ENCODE measurements at regions not wholly inside any gene's neighbourhood (a gene's known extent, or its start where the extent isn't known, plus 50 kb on each side); places are given as distances from the start of the nearest gene placed in this dataset.
A peak's percentile ranks its signal among the peaks of the same experiment; 100 is the strongest.

DNA sequence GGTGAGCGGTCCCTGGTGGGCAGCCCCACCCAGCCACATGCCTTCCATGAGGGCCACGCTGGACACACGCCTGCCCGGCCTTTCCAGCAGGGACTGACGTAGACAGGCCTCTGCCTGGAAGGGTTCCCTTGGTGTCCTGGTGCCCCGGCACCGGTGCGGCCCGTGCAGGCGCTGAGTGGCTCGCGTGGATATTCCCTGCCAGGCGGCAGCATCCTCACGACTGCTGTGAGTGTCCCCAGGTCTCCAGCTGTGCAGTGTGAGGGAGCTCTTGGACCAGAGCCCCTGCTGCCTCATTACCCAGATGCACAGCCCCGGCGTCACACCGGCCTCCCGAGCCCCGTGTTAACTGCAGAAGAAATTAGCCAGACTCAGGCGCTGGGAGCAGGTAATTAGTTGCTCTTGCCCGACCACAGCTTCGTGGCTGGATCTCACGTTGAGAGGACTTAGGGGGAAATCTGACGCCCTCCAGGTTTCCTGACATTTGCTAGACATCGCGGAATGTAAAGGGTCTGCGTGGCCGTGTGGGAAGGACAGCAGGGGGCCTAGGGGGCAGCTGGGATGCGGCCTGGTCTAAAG is 1196.3 kb downstream of the BRD1 start:
- H3K27ac ChIP-seq: no peak overlapping the region
- TF ChIP-seq POLR2A (IDR thresholded peaks at IDR 0.05): no peak
- TF ChIP-seq, protein P1, sequence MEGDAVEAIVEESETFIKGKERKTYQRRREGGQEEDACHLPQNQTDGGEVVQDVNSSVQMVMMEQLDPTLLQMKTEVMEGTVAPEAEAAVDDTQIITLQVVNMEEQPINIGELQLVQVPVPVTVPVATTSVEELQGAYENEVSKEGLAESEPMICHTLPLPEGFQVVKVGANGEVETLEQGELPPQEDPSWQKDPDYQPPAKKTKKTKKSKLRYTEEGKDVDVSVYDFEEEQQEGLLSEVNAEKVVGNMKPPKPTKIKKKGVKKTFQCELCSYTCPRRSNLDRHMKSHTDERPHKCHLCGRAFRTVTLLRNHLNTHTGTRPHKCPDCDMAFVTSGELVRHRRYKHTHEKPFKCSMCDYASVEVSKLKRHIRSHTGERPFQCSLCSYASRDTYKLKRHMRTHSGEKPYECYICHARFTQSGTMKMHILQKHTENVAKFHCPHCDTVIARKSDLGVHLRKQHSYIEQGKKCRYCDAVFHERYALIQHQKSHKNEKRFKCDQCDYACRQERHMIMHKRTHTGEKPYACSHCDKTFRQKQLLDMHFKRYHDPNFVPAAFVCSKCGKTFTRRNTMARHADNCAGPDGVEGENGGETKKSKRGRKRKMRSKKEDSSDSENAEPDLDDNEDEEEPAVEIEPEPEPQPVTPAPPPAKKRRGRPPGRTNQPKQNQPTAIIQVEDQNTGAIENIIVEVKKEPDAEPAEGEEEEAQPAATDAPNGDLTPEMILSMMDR (IDR thresholded peaks at IDR 0.05): no peak
- TF ChIP-seq EP300 (IDR thresholded peaks at IDR 0.05): no peak
- no peak for TF ChIP-seq POLR2AphosphoS5 (IDR thresholded peaks at IDR 0.05)
- DNase-seq: no peak
- H3K27me3 ChIP-seq: peaks cover 0 to 58% (median 3%) of the 10 kb centered on the region in 3 donors
- no peaks in the 10 kb centered on the region for H3K36me3 ChIP-seq
- H3K4me3 ChIP-seq: no peak overlapping the region
- intact Hi-C loops (cut with DNase I; ENCODE audit: low total_unique reads): no loop called here
- WGBS, 5 donors: 83 to 87% (median 86%) methylated on average over 14 to 29 of the region's 29 CpGs
- H3K9me3 ChIP-seq: no peaks in the 10 kb centered on the region
- H3K4me1 ChIP-seq: peaks cover 0 to 5% (median 0%) of the 10 kb centered on the region in 4 donors

DNA sequence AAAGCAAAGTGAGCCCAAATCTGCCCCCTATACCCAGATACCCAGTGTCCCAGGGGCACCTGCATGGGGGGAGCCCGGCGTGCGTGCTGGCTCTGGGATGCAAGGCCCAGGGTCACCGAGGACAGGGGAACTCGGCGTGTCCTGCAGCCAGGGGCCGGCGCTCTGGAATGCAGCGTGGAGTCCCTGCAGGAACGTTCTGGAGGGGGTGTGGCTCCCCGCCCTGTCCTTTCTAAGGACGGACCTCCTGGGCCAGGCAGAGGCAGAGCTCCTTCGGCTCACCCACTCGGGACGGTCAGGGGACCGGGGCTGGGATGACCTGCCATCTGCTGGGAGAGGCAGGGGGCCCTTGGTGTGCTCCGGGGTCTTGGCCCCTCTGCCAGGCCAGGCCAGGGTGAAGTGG is 1196.8 kb downstream of the BRD1 start:
- 54 to 100% (median 72%) methylated on average over 2 to 17 of the region's 17 CpGs for whole genome bisulfite sequencing, 5 donors

DNA sequence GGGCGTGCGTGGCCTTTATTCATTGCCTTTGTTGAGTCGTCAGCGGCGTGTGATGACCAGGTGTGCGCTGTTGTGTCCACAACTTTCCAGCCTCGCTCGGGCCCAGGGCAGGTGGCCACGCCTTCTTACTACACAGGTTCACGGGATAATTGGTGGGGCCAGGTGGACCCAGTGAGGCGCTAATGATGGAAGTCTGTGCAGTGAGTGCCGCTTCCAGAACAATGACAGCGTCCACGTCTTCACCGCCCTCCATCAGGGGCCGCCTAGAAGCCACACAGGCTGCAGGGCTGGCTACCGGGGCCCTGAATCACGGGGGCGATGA is 1197.3 kb downstream of the BRD1 start:
- TF ChIP-seq POLR2AphosphoS5 (IDR thresholded peaks at IDR 0.05) (no peak), POLR2A (IDR thresholded peaks at IDR 0.05) (no peak), EP300 (IDR thresholded peaks at IDR 0.05) (no peak)
- TF ChIP-seq, protein P1 (IDR thresholded peaks at IDR 0.05): no peak
- Histone ChIP-seq H3K27me3 (peaks cover 0 to 51% (median 3%) of the 10 kb centered on the region in 3 donors), H3K4me3 (no peak overlapping the region), H3K36me3 (no peaks in the 10 kb centered on the region), H3K27ac (no peak overlapping the region), H3K4me1 (no peaks in the 10 kb centered on the region), H3K9me3 (no peaks in the 10 kb centered on the region)
- WGBS, 5 donors: 35 to 76% (median 58%) methylated on average over 15 to 19 of the region's 19 CpGs
- DNase-seq: peak in 1 of 2 donors; percentile 73
- intact Hi-C loops (cut with DNase I; ENCODE audit: low total_unique reads): no loop called here

More for the DNA sequence above, 1196.8 kb downstream of the BRD1 start:
- TF ChIP-seq POLR2A (IDR thresholded peaks at IDR 0.05) (no peak), POLR2AphosphoS5 (IDR thresholded peaks at IDR 0.05) (no peak), EP300 (IDR thresholded peaks at IDR 0.05) (no peak)
- TF ChIP-seq, protein P1 (IDR thresholded peaks at IDR 0.05): no peak
- Histone ChIP-seq H3K9me3 (no peaks in the 10 kb centered on the region), H3K27ac (no peak overlapping the region), H3K27me3 (peaks cover 0 to 56% (median 3%) of the 10 kb centered on the region in 3 donors), H3K4me3 (no peak overlapping the region), H3K36me3 (no peaks in the 10 kb centered on the region), H3K4me1 (peaks cover 0 to 3% (median 0%) of the 10 kb centered on the region in 4 donors)
- intact Hi-C loops (cut with DNase I; ENCODE audit: low total_unique reads): no loop called here
- no peak for DNase-seq

DNA sequence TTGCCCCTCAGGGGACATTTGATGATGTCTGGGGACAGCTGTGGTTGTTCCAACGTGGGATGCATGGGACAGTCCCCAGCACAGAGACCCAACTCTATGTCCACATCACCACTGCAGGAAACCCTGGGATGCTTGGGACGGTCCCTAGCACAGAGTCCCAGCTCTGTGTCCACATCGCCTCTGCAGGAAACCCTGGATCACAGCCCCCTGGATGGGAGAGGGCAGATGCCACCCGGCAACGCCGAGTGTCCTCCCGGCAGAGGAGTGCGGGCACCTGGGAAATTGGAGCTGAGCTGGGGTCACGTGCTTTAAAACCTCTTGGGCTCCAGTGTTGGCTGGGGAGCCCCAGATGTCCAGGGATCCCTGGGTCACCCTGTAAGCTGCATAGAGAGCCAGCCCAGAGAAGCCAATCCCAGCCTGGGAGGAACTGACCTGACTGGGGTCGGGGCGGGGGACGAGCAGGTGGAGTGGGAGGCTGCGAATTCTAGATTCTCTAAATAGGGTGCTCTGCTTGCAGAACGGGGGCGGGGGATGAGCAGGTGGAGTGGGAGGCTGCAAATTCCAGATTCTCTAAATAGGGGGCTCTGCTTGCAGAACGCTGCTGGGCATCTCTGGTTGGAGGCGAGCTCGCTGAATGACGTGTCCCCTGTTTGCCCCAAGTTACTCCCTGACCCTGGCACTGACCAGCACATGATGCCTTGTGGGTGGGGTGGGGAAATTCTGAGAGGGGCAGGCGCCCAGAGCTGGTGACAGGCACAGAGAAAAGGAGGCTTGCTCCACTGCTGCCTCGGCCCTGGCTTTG is 1197.8 kb downstream of the BRD1 start:
- DNase-seq: no peak
- Histone ChIP-seq H3K9me3 (no peaks in the 10 kb centered on the region), H3K36me3 (no peaks in the 10 kb centered on the region), H3K27ac (no peak overlapping the region), H3K4me3 (no peak overlapping the region), H3K4me1 (no peaks in the 10 kb centered on the region), H3K27me3 (peaks cover 0 to 47% (median 3%) of the 10 kb centered on the region in 3 donors)
- TF ChIP-seq POLR2A (IDR thresholded peaks at IDR 0.05) (no peak), POLR2AphosphoS5 (IDR thresholded peaks at IDR 0.05) (no peak)
- WGBS, 5 donors: 68 to 80% (median 75%) methylated on average over 20 to 21 of the region's 21 CpGs
- intact Hi-C loops (cut with DNase I; ENCODE audit: low total_unique reads): no loop called here
